RWPE2 (cell line): ENCODE measurements at regions not wholly inside any gene's neighbourhood (a gene's known extent, or its start where the extent isn't known, plus 50 kb on each side); places are given as distances from the start of the nearest gene placed in this dataset.
"Not testable (repeated sequence)": the region's sequence is repeated elsewhere in the genome, so short reads cannot be mapped to it uniquely, and the experiment has no call there.

Source experiments
- ATAC-seq: fragments of 200-7000 bp; cut with Tn5 transposase; 3 replicates; pipeline ENCODE4 v1.9.1; 2021; ENCODE audit warnings: low read depth
- DNase-seq: peaks from one replicate; pipeline ENCODE4 v3.0.0-alpha.2; 2020; ENCODE audit warnings: low spot score
- H3K27ac ChIP-seq: fragments of 450-650 bp; 2 replicates; pipeline ENCODE4 v1.5.1; 2017; ENCODE audit warnings: mild to moderate bottlenecking; ENCODE audit not compliant: poor library complexity, severe bottlenecking
- H3K27me3 ChIP-seq: fragments of 250-450 bp; sonication (Bioruptor Pico); 2 replicates; pipeline ENCODE4 v1.5.1; 2021; ENCODE audit warnings: mild to moderate bottlenecking, moderate library complexity; ENCODE audit not compliant: insufficient read depth, poor library complexity, severe bottlenecking
- H3K36me3 ChIP-seq: fragments of 250-450 bp; sonication (Bioruptor Pico); 2 replicates; pipeline ENCODE4 v1.5.1; 2020; ENCODE audit warnings: low read depth, mild to moderate bottlenecking, moderate library complexity
- H3K4me1 ChIP-seq: fragments of 250-450 bp; sonication (Bioruptor Pico); 2 replicates; pipeline ENCODE4 v1.5.1; 2021; ENCODE audit warnings: mild to moderate bottlenecking, moderate library complexity; ENCODE audit not compliant: insufficient read depth, poor library complexity, severe bottlenecking
- H3K4me3 ChIP-seq: fragments of 250-450 bp; sonication (Bioruptor Pico); 2 replicates; pipeline ENCODE4 v1.5.1; 2021; ENCODE audit warnings: mild to moderate bottlenecking, moderate library complexity; ENCODE audit not compliant: severe bottlenecking
- H3K9me3 ChIP-seq: fragments of 250-450 bp; sonication (Bioruptor Pico); 2 replicates; pipeline ENCODE4 v1.5.1; 2021; ENCODE audit warnings: mild to moderate bottlenecking, moderate library complexity; ENCODE audit not compliant: severe bottlenecking
- TF ChIP-seq, protein P1 (sequence below): fragments of 450-650 bp; IDR thresholded peaks from one replicate; pipeline ENCODE4 v1.5.1; 2017; ENCODE audit warnings: mild to moderate bottlenecking, moderate library complexity; ENCODE audit not compliant: poor library complexity, severe bottlenecking

DNA sequence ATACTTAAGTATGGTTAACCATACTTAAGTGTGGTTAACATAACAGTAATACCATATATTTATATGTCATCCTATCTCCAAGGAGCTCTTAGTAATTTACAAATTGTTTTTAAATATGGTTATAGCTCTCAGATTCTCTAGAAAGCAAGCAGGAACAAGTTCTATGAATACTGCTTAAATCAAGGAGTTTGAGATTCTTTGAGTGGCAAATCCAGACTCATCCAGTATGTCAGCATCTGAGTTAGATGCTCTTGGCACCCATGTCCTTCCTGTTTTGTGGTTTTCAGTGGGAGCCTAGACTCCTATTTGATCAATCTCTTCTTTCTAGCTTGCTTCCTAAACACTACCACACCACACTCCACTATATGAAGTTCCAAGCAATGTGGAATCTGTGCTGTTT lies 114.7 kb upstream of the GDNF start:
- no peaks in the 10 kb centered on the region for H3K4me1 ChIP-seq
- H3K4me3 ChIP-seq = no peak overlapping the region
- DNase-seq (no peak), ATAC-seq (no peak)
- H3K9me3 ChIP-seq = peaks cover 6% of the 10 kb centered on the region
- no peaks in the 10 kb centered on the region for H3K36me3 ChIP-seq
- no peaks in the 10 kb centered on the region for H3K27me3 ChIP-seq
- H3K27ac ChIP-seq = no peak overlapping the region
- TF ChIP-seq, protein P1, sequence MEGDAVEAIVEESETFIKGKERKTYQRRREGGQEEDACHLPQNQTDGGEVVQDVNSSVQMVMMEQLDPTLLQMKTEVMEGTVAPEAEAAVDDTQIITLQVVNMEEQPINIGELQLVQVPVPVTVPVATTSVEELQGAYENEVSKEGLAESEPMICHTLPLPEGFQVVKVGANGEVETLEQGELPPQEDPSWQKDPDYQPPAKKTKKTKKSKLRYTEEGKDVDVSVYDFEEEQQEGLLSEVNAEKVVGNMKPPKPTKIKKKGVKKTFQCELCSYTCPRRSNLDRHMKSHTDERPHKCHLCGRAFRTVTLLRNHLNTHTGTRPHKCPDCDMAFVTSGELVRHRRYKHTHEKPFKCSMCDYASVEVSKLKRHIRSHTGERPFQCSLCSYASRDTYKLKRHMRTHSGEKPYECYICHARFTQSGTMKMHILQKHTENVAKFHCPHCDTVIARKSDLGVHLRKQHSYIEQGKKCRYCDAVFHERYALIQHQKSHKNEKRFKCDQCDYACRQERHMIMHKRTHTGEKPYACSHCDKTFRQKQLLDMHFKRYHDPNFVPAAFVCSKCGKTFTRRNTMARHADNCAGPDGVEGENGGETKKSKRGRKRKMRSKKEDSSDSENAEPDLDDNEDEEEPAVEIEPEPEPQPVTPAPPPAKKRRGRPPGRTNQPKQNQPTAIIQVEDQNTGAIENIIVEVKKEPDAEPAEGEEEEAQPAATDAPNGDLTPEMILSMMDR = no peak

DNA sequence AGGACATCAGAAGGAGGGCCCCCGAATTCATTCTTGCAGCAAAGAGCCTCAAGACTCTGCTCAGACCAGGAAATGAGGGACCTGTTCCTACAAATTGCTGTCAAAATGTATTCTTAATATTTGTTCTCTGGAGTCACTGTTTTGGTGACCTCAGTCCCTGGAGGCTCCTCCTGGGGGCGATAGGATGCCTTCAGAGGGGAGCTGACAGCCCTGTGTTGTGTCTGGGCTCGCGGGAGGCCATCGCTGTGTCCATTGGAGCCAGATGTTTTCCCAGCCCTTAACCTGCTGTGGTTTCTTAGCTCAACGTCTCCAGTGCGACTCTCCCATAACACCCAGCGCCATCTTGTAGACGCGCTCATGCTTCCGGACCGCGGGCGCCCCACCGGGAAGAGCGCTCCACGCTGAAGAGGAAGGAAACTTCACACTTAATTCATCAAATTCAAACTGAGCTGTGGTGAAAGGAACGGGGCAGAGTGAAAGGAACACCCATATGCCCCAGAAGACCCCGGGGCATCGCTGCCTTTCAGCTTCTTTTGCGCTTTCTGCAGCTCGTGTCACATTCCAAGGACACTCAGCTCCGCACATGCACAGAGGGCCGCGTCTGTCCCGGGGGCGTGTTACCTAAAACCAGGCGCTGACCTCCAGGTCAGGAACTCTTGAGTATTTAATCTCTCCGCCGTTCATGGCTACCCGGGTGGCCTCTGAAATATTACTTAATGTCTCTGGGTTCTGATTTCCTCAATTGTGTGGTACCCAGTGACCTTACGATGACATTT lies 112.3 kb upstream of the GDNF start:
- H3K27ac ChIP-seq = no peak overlapping the region
- H3K4me3 ChIP-seq = no peak overlapping the region
- no peaks in the 10 kb centered on the region for H3K27me3 ChIP-seq
- no peaks in the 10 kb centered on the region for H3K4me1 ChIP-seq
- H3K36me3 ChIP-seq = no peaks in the 10 kb centered on the region
- DNase-seq (no peak), ATAC-seq (no peak)
- TF ChIP-seq, protein P1 = no peak
- no peaks in the 10 kb centered on the region for H3K9me3 ChIP-seq

DNA sequence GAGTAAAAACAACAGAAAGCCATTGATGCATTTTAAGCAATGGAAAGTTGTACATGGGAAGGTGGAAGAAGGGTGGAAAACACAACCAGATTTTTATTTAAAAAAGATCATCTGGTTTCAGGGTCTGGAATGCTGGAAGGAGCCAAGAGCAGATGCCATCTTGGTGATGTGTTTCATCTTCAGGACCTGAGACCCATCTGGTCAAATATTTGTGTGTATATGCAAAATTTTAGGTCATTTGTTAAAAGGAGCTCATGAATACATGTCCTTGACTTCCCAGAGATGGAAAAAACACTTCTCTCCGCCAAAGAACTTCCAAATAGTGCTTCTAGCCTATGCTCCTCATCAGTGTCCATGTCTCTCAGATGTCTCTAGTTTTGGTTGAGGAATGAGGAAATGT lies 110.6 kb upstream of the GDNF start:
- no peak for DNase-seq
- ATAC-seq = no peak

DNA sequence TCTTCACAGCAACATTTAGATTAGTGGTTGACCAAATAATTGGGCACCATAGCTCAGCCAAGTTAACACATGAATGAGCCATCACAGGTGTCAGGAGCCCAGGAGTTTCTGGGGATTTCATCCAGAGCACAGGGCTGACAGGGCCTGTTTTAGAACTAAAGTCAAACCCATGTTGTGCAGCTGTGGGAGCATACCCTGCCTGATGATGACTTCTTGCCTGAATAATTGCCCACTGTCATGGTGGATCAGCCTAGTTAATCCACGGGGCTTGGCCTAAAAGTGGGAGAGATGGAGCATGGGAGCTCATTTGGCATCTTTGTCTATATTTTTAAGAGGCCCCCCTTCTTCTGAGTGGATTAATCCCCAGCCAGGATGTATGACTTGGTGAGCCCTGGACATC lies 105.6 kb upstream of the GDNF start:
- H3K4me3 ChIP-seq = no peak overlapping the region
- ATAC-seq (no peak), DNase-seq (no peak)
- peaks cover 15% of the 10 kb centered on the region for H3K4me1 ChIP-seq
- H3K36me3 ChIP-seq = no peaks in the 10 kb centered on the region
- no peaks in the 10 kb centered on the region for H3K27me3 ChIP-seq
- TF ChIP-seq, protein P1 = no peak
- H3K27ac ChIP-seq = no peak overlapping the region
- H3K9me3 ChIP-seq = no peaks in the 10 kb centered on the region

More for the DNA sequence above, 110.6 kb upstream of the GDNF start:
- Histone ChIP-seq H3K36me3 (no peaks in the 10 kb centered on the region), H3K4me3 (no peak overlapping the region), H3K27ac (no peak overlapping the region), H3K9me3 (no peaks in the 10 kb centered on the region), H3K27me3 (no peaks in the 10 kb centered on the region), H3K4me1 (no peaks in the 10 kb centered on the region)
- TF ChIP-seq, protein P1 = no peak

DNA sequence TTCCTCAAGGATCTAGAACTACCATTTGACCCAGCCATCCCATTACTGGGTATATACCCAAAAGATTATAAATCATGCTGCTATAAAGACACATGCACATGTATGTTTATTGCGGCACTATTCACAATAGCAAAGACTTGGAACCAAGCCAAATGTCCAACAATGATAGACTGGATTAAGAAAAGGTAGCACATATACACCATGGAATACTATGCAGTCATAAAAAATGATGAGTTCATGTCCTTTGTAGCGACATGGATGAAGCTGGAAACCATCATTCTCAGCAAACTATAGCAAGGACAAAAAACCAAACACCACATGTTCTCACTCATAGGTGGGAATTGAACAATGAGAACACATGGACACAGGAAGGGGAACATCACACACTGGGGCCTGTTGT lies 103.3 kb upstream of the GDNF start:
- not testable (repeated sequence) for ATAC-seq

More for the DNA sequence above, 103.3 kb upstream of the GDNF start:
- H3K27ac ChIP-seq, DNase-seq, H3K36me3 ChIP-seq, H3K4me3 ChIP-seq, H3K27me3 ChIP-seq, H3K9me3 ChIP-seq: not testable (repeated sequence)
- H3K4me1 ChIP-seq = peaks cover 15% of the 10 kb centered on the region
